GM12872 (cell line): ENCODE measurements at regions not wholly inside any gene's neighbourhood (a gene's known extent, or its start where the extent isn't known, plus 50 kb on each side); places are given as distances from the start of the nearest gene placed in this dataset.

Source experiments
- CTCF ChIP-seq: IDR thresholded peaks from 3 replicates; pipeline ENCODE4 v1.5.1; 2011; ENCODE audit warnings: low read depth, mild to moderate bottlenecking, low read length, moderate library complexity; ENCODE audit not compliant: insufficient read depth

GRCh38 chr3:168624195-168624594, 528.5 kb upstream of the GOLIM4 start:
- no peak for TF ChIP-seq CTCF

DNA sequence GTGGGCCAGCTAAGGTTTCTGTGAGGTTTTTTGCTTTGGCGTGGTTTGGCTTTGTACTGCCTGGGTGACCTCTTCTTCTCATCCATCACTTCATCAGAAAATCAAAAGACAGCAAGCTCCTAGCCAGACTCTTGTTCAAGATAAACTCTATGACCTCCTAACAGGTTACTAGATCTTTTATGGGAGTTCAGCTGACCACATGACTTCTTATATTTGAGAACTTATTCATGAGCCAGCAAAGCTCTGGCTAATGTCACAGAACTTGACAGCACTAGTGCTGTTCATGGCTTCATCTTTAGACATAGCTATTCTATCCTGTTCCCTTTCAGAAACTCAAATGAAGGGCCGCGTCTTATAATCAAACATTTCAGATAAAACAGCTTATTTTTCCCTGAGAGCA, 527.1 kb upstream of the GOLIM4 start:
- no peak for TF ChIP-seq CTCF

- TF ChIP-seq CTCF = peak; percentile 74
Measured at GRCh38 chr3:168620854-168621253, 525.1 kb upstream of the GOLIM4 start.

GRCh38 chr3:168618827-168619470, 523.2 kb upstream of the GOLIM4 start:
- no peak for TF ChIP-seq CTCF

DNA sequence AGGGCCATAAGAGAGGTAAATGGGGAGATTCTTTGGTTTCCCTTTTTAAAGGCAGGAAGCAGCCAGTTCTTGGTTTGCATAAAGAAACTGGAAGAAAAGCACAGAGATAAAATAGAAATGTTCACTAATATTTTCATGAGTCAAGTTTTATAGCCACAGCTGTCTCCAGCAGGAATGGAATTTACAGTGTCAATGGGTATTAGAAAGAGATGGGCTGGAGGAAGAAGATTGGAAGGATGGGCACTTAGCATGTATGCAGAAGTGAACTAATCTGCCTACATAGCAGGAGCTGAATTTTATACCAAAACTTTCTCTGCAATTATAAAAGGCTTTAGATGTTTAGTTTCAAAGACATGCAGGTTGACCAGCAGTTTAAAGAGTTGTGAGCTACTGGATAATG, 521.9 kb upstream of the GOLIM4 start:
- no peak for TF ChIP-seq CTCF

GRCh38 chr3:168616915-168617314, 521.2 kb upstream of the GOLIM4 start:
- no peak for TF ChIP-seq CTCF

DNA sequence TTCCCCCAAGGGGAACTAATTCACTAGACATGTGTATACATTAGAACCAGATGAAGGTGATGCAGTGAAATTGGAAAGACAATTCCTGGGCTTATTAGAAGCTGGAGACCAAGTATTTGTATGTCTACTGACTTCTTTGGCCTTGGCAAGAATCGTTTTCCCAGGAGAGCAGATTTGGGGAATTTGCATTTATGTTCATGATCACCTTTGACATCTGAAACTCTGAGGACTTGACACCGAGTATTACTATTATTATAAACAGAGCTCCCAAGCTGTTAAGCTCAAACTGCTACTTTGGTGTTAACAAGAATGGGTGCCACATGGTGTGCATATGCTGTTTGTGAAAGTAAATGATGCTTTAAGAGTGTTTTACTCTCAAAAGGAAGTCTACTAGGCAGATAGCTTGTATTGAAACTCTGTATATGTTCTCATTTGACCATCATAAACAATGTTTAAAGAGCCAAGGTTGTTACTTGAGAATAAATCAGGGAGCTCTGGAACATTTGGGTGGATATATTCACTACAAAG, 519.8 kb upstream of the GOLIM4 start:
- no peak for TF ChIP-seq CTCF
